Muscle layer of duodenum (tissue), 2 donors: ENCODE measurements at regions not wholly inside any gene's neighbourhood (a gene's known extent, or its start where the extent isn't known, plus 50 kb on each side); places are given as distances from the start of the nearest gene placed in this dataset.

Experiments used
- H3K27ac ChIP-seq: one replicate; pipeline ENCODE4 v1.7.0; 2013; ENCODE audit warnings: mild to moderate bottlenecking, low read length
- H3K27me3 ChIP-seq: one replicate; pipeline ENCODE4 v1.7.0; 2013; ENCODE audit warnings: low read depth, mild to moderate bottlenecking, control low read depth, low read length
- H3K36me3 ChIP-seq, 2 donors: one replicate each; pipeline ENCODE4 v1.7.0; 2013; ENCODE audit warnings: low read length in 2 of 2, control low read depth in 1 of 2, mild to moderate bottlenecking in 1 of 2; ENCODE audit not compliant: insufficient read depth in 2 of 2, control insufficient read depth in 1 of 2
- H3K4me1 ChIP-seq, 2 donors: one replicate each; pipeline ENCODE4 v1.7.0; 2013; ENCODE audit warnings: low read length in 2 of 2, mild to moderate bottlenecking in 2 of 2, control low read depth in 1 of 2, moderate library complexity in 1 of 2; ENCODE audit not compliant: insufficient read depth in 2 of 2, control insufficient read depth in 1 of 2
- H3K4me3 ChIP-seq, 2 donors: one replicate each; pipeline ENCODE4 v1.7.0; 2013; ENCODE audit warnings: low read length in 2 of 2, low read depth in 1 of 2, mild to moderate bottlenecking in 1 of 2
- H3K9me3 ChIP-seq, 2 donors: one replicate each; pipeline ENCODE4 v1.7.0; 2013; ENCODE audit warnings: low read length in 2 of 2, control low read depth in 1 of 2, mild to moderate bottlenecking in 1 of 2; ENCODE audit not compliant: control insufficient read depth in 1 of 2
- donor health status: healthy.

- Histone ChIP-seq H3K27me3 (no peaks in the 10 kb centered on the region), H3K9me3 (no peaks in the 10 kb centered on the region), H3K36me3 (no peaks in the 10 kb centered on the region), H3K27ac (no peak overlapping the region), H3K4me3 (no peak overlapping the region), H3K4me1 (no peaks in the 10 kb centered on the region)
Observed at GRCh38 chr1:209010475-209011230, 572.9 kb upstream of the CAMK1G start.

DNA sequence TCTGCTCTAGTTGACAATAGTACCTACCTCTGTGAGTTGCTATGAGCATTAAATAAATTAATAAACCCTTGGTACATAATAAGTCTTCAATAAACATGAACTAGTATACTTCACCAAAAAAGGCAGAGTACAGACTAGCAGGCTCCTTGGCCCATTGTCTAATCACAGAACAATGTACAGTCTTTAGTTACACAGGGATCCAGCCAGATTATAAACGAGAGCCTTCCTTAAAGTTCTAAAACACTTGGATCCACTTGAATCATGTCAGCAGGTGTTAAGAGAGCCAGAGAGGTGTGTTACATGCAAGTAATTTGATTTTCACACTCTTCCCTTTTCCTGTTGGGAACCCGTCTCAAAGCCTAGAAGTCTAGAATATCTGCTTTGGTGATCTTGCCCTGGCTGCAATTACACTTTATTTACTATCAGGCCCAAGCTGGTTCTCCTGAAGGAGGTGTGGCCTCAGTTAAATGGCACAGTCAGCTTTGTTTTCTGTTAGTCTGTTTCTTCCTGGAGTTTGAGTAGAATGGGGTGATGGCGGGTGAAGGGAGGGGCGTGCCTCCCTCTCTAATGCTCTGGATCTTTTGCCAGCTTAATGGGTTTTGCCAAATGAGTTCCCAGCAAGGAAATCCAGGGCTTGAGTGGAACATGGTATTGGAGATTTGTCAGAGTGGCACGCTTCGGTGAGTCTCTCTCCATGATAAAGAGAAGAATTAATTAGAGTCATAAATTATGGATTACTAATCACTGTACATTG, 570.9 kb upstream of the CAMK1G start:
- no peak overlapping the region for H3K4me3 ChIP-seq
- no peaks in the 10 kb centered on the region for H3K36me3 ChIP-seq
- H3K4me1 ChIP-seq = no peaks in the 10 kb centered on the region
- peaks cover 0 to 2% of the 10 kb centered on the region in 2 donors for H3K9me3 ChIP-seq
- no peaks in the 10 kb centered on the region for H3K27me3 ChIP-seq
- H3K27ac ChIP-seq = no peak overlapping the region

DNA sequence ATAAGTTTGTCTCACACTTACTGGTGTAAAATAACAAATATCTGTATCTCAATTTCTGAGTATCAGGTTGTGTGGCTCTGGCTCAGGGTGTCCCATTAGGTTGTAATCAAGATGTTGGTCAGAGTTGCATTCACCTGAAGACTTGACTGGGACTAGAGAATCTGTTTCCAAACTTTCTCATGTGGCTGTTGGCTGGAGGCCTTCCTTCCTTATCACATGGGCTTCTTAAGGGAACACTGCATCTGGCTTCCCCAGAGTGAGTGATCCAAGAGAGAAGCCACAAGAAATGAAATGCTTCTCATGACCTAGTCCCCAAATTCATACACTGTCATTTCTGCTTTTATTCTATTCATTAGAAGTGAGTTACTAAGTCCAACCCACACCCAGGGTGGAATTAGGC, 568.4 kb upstream of the CAMK1G start:
- Histone ChIP-seq H3K4me1 (no peaks in the 10 kb centered on the region), H3K36me3 (no peaks in the 10 kb centered on the region), H3K27me3 (no peaks in the 10 kb centered on the region), H3K9me3 (peaks cover 0 to 5% of the 10 kb centered on the region in 2 donors), H3K27ac (no peak overlapping the region), H3K4me3 (no peak overlapping the region)

DNA sequence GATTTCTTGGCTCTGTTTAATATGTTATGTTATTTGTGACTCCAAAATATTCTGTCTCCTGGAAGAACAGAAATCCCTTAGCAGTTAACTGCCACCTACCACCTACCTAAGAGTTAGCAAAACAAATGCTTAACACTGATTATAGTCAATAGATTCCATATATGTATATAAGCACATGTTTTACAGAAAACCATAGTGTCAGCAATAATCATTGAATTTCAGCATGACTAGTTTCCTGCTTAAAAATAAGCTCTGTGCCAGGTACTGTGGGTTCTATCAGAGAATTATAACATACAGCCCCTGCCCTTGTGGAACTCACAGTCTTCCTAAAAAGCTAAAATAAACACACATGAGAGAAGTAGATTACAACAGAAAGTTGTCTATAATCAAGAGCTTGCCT, 561.9 kb upstream of the CAMK1G start:
- Histone ChIP-seq H3K27ac (no peak overlapping the region), H3K4me3 (no peak overlapping the region), H3K27me3 (no peaks in the 10 kb centered on the region), H3K4me1 (no peaks in the 10 kb centered on the region), H3K9me3 (peaks cover 0 to 6% of the 10 kb centered on the region in 2 donors), H3K36me3 (no peaks in the 10 kb centered on the region)

- Histone ChIP-seq H3K36me3 (no peaks in the 10 kb centered on the region), H3K27me3 (no peaks in the 10 kb centered on the region), H3K4me1 (no peaks in the 10 kb centered on the region), H3K9me3 (peaks cover 0 to 6% of the 10 kb centered on the region in 2 donors), H3K27ac (no peak overlapping the region), H3K4me3 (no peak overlapping the region)
Observed at GRCh38 chr1:209023790-209024189, 559.7 kb upstream of the CAMK1G start.

- no peaks in the 10 kb centered on the region for H3K9me3 ChIP-seq
- no peaks in the 10 kb centered on the region for H3K4me1 ChIP-seq
- no peaks in the 10 kb centered on the region for H3K27me3 ChIP-seq
- no peak overlapping the region for H3K27ac ChIP-seq
- H3K36me3 ChIP-seq = no peaks in the 10 kb centered on the region
- no peak overlapping the region for H3K4me3 ChIP-seq
Observed at GRCh38 chr1:209029737-209030136, 553.8 kb upstream of the CAMK1G start.

GRCh38 chr1:209030454-209031167, 552.9 kb upstream of the CAMK1G start:
- H3K4me3 ChIP-seq = no peak overlapping the region
- H3K36me3 ChIP-seq = no peaks in the 10 kb centered on the region
- H3K4me1 ChIP-seq = no peaks in the 10 kb centered on the region
- H3K9me3 ChIP-seq = no peaks in the 10 kb centered on the region
- H3K27ac ChIP-seq = no peak overlapping the region
- no peaks in the 10 kb centered on the region for H3K27me3 ChIP-seq

GRCh38 chr1:209037064-209037463, 546.5 kb upstream of the CAMK1G start:
- H3K27me3 ChIP-seq = no peaks in the 10 kb centered on the region
- no peaks in the 10 kb centered on the region for H3K9me3 ChIP-seq
- H3K27ac ChIP-seq = no peak overlapping the region
- H3K4me1 ChIP-seq = no peaks in the 10 kb centered on the region
- no peaks in the 10 kb centered on the region for H3K36me3 ChIP-seq
- no peak overlapping the region for H3K4me3 ChIP-seq

GRCh38 chr1:209038316-209038715, 545.2 kb upstream of the CAMK1G start:
- Histone ChIP-seq H3K27me3 (no peaks in the 10 kb centered on the region), H3K4me1 (no peaks in the 10 kb centered on the region), H3K27ac (no peak overlapping the region), H3K36me3 (no peaks in the 10 kb centered on the region), H3K4me3 (no peak overlapping the region), H3K9me3 (no peaks in the 10 kb centered on the region)

- no peak overlapping the region for H3K4me3 ChIP-seq
- H3K9me3 ChIP-seq = no peaks in the 10 kb centered on the region
- no peaks in the 10 kb centered on the region for H3K4me1 ChIP-seq
- no peaks in the 10 kb centered on the region for H3K27me3 ChIP-seq
- no peaks in the 10 kb centered on the region for H3K36me3 ChIP-seq
- H3K27ac ChIP-seq = no peak overlapping the region
Observed at GRCh38 chr1:209038735-209039134, 544.8 kb upstream of the CAMK1G start.

- no peak overlapping the region for H3K4me3 ChIP-seq
- no peaks in the 10 kb centered on the region for H3K9me3 ChIP-seq
- no peaks in the 10 kb centered on the region for H3K27me3 ChIP-seq
- no peak overlapping the region for H3K27ac ChIP-seq
- no peaks in the 10 kb centered on the region for H3K4me1 ChIP-seq
- H3K36me3 ChIP-seq = no peaks in the 10 kb centered on the region
Observed at GRCh38 chr1:209040351-209040750, 543.2 kb upstream of the CAMK1G start.
